HG03439 (cell line): ENCODE measurements at regions not wholly inside any gene's neighbourhood (a gene's known extent, or its start where the extent isn't known, plus 50 kb on each side); places are given as distances from the start of the nearest gene placed in this dataset.

Experiments used
- ATAC-seq: cut with Tn5 transposase; IDR thresholded peaks from one replicate; pipeline ENCODE4 v1.9.1; 2021; ENCODE audit warnings: mild to moderate bottlenecking, moderate library complexity; ENCODE audit not compliant: unreplicated experiment

DNA sequence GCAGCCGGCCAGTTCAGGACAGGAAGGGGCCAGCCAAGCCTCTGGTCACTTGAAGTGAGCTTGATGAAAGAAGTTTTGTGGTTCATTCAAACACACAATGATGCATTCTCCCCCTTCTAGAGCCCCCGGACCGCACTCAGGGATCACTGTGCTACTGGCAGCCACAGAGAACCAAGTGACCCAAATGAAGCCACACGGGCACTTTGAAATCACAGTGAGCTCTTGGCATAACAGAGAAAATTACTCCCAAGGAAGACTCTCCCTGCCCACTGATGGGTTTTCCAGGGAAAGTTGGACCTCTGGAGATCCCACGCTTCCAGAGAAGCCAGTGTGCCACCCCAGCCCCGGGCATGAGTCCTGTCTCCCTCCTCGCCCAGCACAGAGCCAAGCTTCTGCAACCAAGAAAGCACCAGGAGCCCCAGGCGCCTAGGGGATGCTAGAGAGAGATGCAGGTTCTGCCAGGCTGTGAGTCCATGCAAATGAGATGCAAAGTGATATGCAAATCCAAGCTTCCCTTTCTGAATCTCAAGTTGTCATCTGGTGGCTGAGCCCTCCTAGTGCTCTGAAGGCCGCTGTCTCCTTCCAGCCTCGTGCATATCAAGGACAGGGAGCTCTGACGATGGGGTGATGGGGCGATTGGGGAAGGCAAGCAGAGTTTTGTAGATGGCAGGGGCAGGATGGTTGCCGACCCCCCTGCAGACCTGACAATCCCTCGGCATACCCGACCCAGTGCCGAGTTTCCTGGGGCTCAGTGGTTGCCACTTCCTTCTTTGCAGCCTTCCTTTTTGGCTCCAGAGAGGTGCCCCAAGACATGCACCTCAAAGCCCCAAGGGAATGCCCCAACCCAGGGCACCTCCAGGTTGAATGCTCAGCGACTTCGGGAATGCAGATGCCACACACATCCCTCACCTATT is 59.7 kb upstream of the TNRC6C start:
- no peak for ATAC-seq

DNA sequence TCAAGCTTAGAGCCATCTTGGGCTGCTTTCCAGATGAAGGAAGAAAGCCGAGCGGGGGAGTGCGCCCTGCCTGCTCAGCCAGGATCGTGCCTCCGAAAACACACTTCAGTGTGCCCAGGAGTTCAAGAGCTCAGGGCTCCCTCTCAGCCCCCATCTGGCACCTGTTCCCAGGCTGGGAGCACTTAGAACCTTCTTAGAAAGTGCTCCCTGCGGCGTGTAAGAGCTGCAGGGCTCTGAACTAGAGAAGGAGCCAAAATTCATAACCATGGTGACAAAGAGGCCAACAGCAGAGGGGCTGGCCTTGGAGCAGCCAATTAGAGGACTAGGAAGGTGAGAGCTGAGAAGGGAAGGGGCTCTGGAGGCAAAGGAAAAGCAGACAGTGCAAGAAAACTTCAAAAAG is 59.0 kb upstream of the TNRC6C start:
- ATAC-seq: no peak

DNA sequence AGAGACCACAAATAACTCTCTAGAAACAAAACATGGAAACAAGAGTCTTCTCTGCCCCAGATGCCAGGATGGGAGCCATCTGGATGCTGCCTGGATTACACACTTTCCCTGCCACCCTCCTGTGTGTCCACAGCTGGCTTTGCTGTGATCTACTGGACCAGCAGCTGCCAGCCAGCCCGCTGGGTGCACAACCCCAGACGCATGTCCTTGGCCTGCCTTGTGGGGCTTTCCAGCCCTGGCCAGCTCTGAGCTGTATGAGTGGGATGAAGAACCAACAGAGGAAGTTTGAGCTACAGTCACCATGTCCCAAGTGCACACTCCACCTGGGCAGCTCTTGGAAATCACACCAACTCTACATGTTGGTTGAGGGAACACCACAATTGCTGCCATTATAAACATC is 57.0 kb upstream of the TNRC6C start:
- ATAC-seq: no peak

- no peak for ATAC-seq
Measured at GRCh38 chr17:77905266-77905665, 53.2 kb upstream of the TNRC6C start.

DNA sequence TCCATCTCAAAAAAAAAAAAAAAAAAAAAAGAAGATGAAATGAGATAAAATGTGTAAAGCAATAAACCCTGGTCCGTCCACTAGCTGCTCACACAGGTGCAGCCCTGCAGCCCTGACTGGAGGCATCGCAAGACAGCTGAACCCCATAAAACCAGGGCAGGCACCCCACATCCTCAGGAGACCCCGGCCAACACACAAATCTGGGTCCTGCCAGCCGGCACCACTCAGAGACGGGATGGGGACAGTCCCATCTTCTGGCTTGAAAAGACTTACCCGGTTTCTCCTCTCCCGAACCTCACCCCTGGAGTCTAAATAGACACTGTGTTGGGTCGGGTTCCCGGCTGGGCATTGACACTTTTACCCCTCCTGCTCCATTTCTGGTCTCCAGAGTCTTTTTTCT is 52.7 kb upstream of the TNRC6C start:
- ATAC-seq: no peak

GRCh38 chr17:77906377-77906871 is 52.1 kb upstream of the TNRC6C start:
- no peak for ATAC-seq

GRCh38 chr17:77907497-77908461 is 50.7 kb upstream of the TNRC6C start:
- ATAC-seq: no peak

- no peak for ATAC-seq
Measured at GRCh38 chr17:77908501-77908900, 50.0 kb upstream of the TNRC6C start.
